ENCODE measurements at regions not wholly inside any gene's neighbourhood (a gene's known extent, or its start where the extent isn't known, plus 50 kb on each side); places are given as distances from the start of the nearest gene placed in this dataset.

- H3K27me3 ChIP-seq (ENCODE audit: low read length) = no peaks in the 10 kb centered on the region
- H3K79me2 ChIP-seq (ENCODE audit: low read length) = no peaks in the 10 kb centered on the region
- peaks cover 1% of the 10 kb centered on the region; the same call in 1 of the 2 replicates for H3K9me3 ChIP-seq (ENCODE audit: low read length)
- H3K27ac ChIP-seq (ENCODE audit: low read length) = no peak overlapping the region
- no peak overlapping the region for H2AFZ ChIP-seq (ENCODE audit: low read length)
- H4K20me1 ChIP-seq (ENCODE audit: insufficient read depth, low read depth, low read length) = no peaks in the 10 kb centered on the region
- no peak for DNase-seq
- no peaks in the 10 kb centered on the region for H3K9me2 ChIP-seq (replicated peaks; ENCODE audit: insufficient read depth, low read length)
- no peaks in the 10 kb centered on the region for H3K4me1 ChIP-seq (ENCODE audit: low read length)
- no peak overlapping the region for H3K9ac ChIP-seq (ENCODE audit: low read length)
- no peak overlapping the region for H3K4me2 ChIP-seq (ENCODE audit: low read depth, low read length, poor library complexity, severe bottlenecking)
- no peak overlapping the region for H3K4me3 ChIP-seq (ENCODE audit: low read length)
- no peaks in the 10 kb centered on the region for H3K36me3 ChIP-seq (ENCODE audit: insufficient read depth, low read length)
Measured at GRCh38 chr12:115404761-115405470, 720.9 kb upstream of the TBX3 start.

DNA sequence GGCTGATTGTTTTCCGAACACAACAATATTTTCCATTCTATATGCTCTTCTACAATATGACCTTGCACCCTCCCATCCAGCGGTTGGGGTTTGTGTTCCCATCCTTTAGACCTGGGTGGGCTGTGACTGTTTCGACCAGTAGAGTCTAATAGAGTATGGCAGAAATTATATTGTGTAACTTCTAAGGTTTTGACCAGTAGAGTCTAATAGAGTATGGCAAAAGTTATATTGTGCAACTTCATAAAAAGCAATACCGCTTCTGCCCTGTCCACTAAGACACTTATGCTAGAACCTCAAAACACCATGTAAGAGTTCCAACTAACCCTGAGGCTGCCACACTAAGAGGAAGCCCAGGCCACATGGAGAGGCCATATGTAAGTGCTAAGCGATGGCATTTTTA lies 719.7 kb upstream of the TBX3 start:
- no peak for DNase-seq
- no peak overlapping the region for H3K4me3 ChIP-seq (ENCODE audit: low read length)
- H4K20me1 ChIP-seq (ENCODE audit: insufficient read depth, low read depth, low read length) = no peaks in the 10 kb centered on the region

GRCh38 chr12:115403253-115403652 lies 719.3 kb upstream of the TBX3 start:
- Histone ChIP-seq H3K4me2 (ENCODE audit: low read depth, low read length, poor library complexity, severe bottlenecking) (no peak overlapping the region), H3K27me3 (ENCODE audit: low read length) (no peaks in the 10 kb centered on the region), H3K9ac (ENCODE audit: low read length) (no peak overlapping the region), H3K4me3 (ENCODE audit: low read length) (no peak overlapping the region), H3K9me2 (replicated peaks; ENCODE audit: insufficient read depth, low read length) (no peaks in the 10 kb centered on the region), H3K27ac (ENCODE audit: low read length) (no peak overlapping the region), H3K79me2 (ENCODE audit: low read length) (no peaks in the 10 kb centered on the region), H3K36me3 (ENCODE audit: insufficient read depth, low read length) (no peaks in the 10 kb centered on the region), H3K9me3 (ENCODE audit: low read length) (peaks cover 4% of the 10 kb centered on the region; the same call in 1 of the 2 replicates), H2AFZ (ENCODE audit: low read length) (no peak overlapping the region), H3K4me1 (ENCODE audit: low read length) (no peaks in the 10 kb centered on the region), H4K20me1 (ENCODE audit: insufficient read depth, low read depth, low read length) (no peaks in the 10 kb centered on the region)
- DNase-seq = no peak

More for the DNA sequence above, 719.7 kb upstream of the TBX3 start:
- no peaks in the 10 kb centered on the region for H3K27me3 ChIP-seq (ENCODE audit: low read length)
- peaks cover 4% of the 10 kb centered on the region; the same call in 1 of the 2 replicates for H3K9me3 ChIP-seq (ENCODE audit: low read length)
- no peaks in the 10 kb centered on the region for H3K9me2 ChIP-seq (replicated peaks; ENCODE audit: insufficient read depth, low read length)
- no peak overlapping the region for H2AFZ ChIP-seq (ENCODE audit: low read length)
- no peaks in the 10 kb centered on the region for H3K36me3 ChIP-seq (ENCODE audit: insufficient read depth, low read length)
- H3K4me1 ChIP-seq (ENCODE audit: low read length) = no peaks in the 10 kb centered on the region
- H3K4me2 ChIP-seq (ENCODE audit: low read depth, low read length, poor library complexity, severe bottlenecking) = no peak overlapping the region
- H3K79me2 ChIP-seq (ENCODE audit: low read length) = no peaks in the 10 kb centered on the region
- H3K9ac ChIP-seq (ENCODE audit: low read length) = no peak overlapping the region
- H3K27ac ChIP-seq (ENCODE audit: low read length) = no peak overlapping the region

DNA sequence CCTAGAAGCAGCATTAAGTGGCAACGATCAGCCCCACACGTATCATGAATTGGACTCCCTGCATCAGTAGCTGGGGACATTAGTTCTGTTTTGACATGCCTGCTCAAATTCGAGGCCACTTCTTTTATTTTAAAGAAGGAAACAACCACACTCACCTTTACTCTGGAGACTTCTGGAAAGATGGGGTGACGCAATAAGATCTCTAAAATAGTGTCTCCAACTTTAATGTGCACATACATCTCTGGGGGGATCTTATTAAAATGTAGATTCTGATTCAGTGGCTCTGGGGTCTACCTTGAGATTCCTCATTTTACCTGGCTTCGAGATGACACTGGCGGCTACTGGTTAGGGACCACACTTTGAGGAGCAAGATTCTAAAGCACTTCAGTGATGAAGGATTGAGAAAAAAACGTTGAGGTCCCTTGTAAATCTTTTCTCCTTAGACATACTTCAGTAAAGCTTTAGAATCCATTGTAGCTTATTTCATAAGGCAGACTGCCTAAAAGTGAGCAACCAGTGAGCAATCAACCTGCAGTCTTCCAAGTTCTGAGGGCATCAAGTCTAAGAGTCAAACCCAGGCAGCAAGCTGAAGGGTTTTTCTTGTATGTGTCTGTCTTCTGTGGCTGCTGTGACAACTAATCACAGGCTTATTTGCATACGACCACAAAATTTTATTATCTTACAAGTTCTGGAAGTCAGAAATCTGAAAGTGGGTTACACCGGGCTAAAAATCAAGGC lies 718.6 kb upstream of the TBX3 start:
- Histone ChIP-seq H3K4me1 (ENCODE audit: low read length) (no peaks in the 10 kb centered on the region), H3K9me2 (replicated peaks; ENCODE audit: insufficient read depth, low read length) (no peaks in the 10 kb centered on the region), H3K27me3 (ENCODE audit: low read length) (no peaks in the 10 kb centered on the region), H3K4me2 (ENCODE audit: low read depth, low read length, poor library complexity, severe bottlenecking) (no peak overlapping the region), H3K27ac (ENCODE audit: low read length) (no peak overlapping the region), H3K79me2 (ENCODE audit: low read length) (no peaks in the 10 kb centered on the region), H3K9me3 (ENCODE audit: low read length) (peaks cover 4% of the 10 kb centered on the region; the same call in 1 of the 2 replicates), H3K4me3 (ENCODE audit: low read length) (no peak overlapping the region), H3K9ac (ENCODE audit: low read length) (no peak overlapping the region), H3K36me3 (ENCODE audit: insufficient read depth, low read length) (no peaks in the 10 kb centered on the region), H4K20me1 (ENCODE audit: insufficient read depth, low read depth, low read length) (no peaks in the 10 kb centered on the region), H2AFZ (ENCODE audit: low read length) (no peak overlapping the region)
- no peak for DNase-seq

GRCh38 chr12:115401761-115402160 lies 717.8 kb upstream of the TBX3 start:
- no peak overlapping the region for H3K4me2 ChIP-seq (ENCODE audit: low read depth, low read length, poor library complexity, severe bottlenecking)
- peaks cover 4% of the 10 kb centered on the region; the same call in 1 of the 2 replicates for H3K9me3 ChIP-seq (ENCODE audit: low read length)
- H3K79me2 ChIP-seq (ENCODE audit: low read length) = no peaks in the 10 kb centered on the region
- H4K20me1 ChIP-seq (ENCODE audit: insufficient read depth, low read depth, low read length) = no peaks in the 10 kb centered on the region
- H2AFZ ChIP-seq (ENCODE audit: low read length) = no peak overlapping the region
- H3K9ac ChIP-seq (ENCODE audit: low read length) = no peak overlapping the region
- H3K27me3 ChIP-seq (ENCODE audit: low read length) = no peaks in the 10 kb centered on the region
- no peak for DNase-seq
- H3K9me2 ChIP-seq (replicated peaks; ENCODE audit: insufficient read depth, low read length) = no peaks in the 10 kb centered on the region
- H3K4me3 ChIP-seq (ENCODE audit: low read length) = no peak overlapping the region
- H3K4me1 ChIP-seq (ENCODE audit: low read length) = no peaks in the 10 kb centered on the region
- H3K36me3 ChIP-seq (ENCODE audit: insufficient read depth, low read length) = no peaks in the 10 kb centered on the region
- no peak overlapping the region for H3K27ac ChIP-seq (ENCODE audit: low read length)

DNA sequence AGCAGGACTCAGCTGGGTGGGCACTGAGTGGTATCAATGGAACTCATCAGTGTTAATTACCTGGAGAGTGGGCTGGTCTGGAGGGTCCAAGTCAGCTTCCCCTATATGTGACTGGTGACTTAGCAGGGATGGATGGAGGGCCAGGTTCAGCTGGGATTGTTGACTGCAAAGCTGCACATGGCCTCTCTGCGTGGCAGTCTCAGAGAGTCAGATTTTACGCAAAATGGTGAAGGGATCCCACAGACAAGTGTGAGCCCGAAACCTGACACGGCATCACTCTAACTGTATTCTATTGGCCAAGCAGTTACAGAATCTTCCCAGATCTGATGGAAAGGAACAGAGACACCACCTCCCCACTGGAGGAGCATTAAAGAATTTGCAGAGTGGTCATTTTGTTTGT lies 716.0 kb upstream of the TBX3 start:
- Histone ChIP-seq H3K9me3 (ENCODE audit: low read length) (peaks cover 10% of the 10 kb centered on the region), H2AFZ (ENCODE audit: low read length) (no peak overlapping the region), H3K4me1 (ENCODE audit: low read length) (no peaks in the 10 kb centered on the region), H3K27me3 (ENCODE audit: low read length) (no peaks in the 10 kb centered on the region), H3K9me2 (replicated peaks; ENCODE audit: insufficient read depth, low read length) (no peaks in the 10 kb centered on the region), H3K4me2 (ENCODE audit: low read depth, low read length, poor library complexity, severe bottlenecking) (no peak overlapping the region), H3K79me2 (ENCODE audit: low read length) (no peaks in the 10 kb centered on the region), H3K4me3 (ENCODE audit: low read length) (no peak overlapping the region), H3K9ac (ENCODE audit: low read length) (no peak overlapping the region), H3K36me3 (ENCODE audit: insufficient read depth, low read length) (no peaks in the 10 kb centered on the region), H4K20me1 (ENCODE audit: insufficient read depth, low read depth, low read length) (no peaks in the 10 kb centered on the region), H3K27ac (ENCODE audit: low read length) (no peak overlapping the region)
- no peak for DNase-seq

DNA sequence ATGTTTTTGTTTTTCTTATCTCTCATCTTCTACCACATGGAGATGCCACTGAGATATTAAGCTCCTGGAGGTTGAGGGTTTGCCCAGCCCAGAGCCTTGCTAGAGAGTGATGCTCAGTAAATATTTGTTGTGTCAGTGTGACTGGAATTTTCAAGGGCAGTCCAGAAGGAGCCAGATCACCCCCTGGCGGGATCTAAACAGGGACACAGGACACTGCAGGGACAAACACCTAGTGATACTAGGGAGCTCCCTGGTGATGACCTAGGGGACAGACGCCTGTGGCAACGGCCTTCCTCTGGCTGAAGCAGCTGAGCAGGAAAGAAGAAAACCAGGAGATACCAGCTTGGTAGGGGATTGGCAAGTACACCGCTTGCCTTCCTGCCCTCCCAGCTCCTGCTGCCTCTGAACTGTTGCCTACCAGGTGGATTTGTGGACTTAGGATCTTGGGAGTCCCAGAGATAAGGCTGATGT lies 714.4 kb upstream of the TBX3 start:
- peaks cover 10% of the 10 kb centered on the region for H3K9me3 ChIP-seq (ENCODE audit: low read length)
- H3K4me3 ChIP-seq (ENCODE audit: low read length) = no peak overlapping the region
- H3K4me2 ChIP-seq (ENCODE audit: low read depth, low read length, poor library complexity, severe bottlenecking) = no peak overlapping the region
- H4K20me1 ChIP-seq (ENCODE audit: insufficient read depth, low read depth, low read length) = no peaks in the 10 kb centered on the region
- no peaks in the 10 kb centered on the region for H3K79me2 ChIP-seq (ENCODE audit: low read length)
- H3K27me3 ChIP-seq (ENCODE audit: low read length) = no peaks in the 10 kb centered on the region
- no peak overlapping the region for H3K27ac ChIP-seq (ENCODE audit: low read length)
- DNase-seq = no peak
- H3K9me2 ChIP-seq (replicated peaks; ENCODE audit: insufficient read depth, low read length) = no peaks in the 10 kb centered on the region
- no peaks in the 10 kb centered on the region for H3K4me1 ChIP-seq (ENCODE audit: low read length)
- H3K36me3 ChIP-seq (ENCODE audit: insufficient read depth, low read length) = no peaks in the 10 kb centered on the region
- no peak overlapping the region for H3K9ac ChIP-seq (ENCODE audit: low read length)
- no peak overlapping the region for H2AFZ ChIP-seq (ENCODE audit: low read length)

- Histone ChIP-seq H3K27ac (ENCODE audit: low read length) (no peak overlapping the region), H3K9me3 (ENCODE audit: low read length) (peaks cover 10% of the 10 kb centered on the region), H3K9ac (ENCODE audit: low read length) (no peak overlapping the region), H3K79me2 (ENCODE audit: low read length) (no peaks in the 10 kb centered on the region), H3K27me3 (ENCODE audit: low read length) (no peaks in the 10 kb centered on the region), H3K4me2 (ENCODE audit: low read depth, low read length, poor library complexity, severe bottlenecking) (no peak overlapping the region), H3K9me2 (replicated peaks; ENCODE audit: insufficient read depth, low read length) (no peaks in the 10 kb centered on the region), H3K36me3 (ENCODE audit: insufficient read depth, low read length) (no peaks in the 10 kb centered on the region), H3K4me3 (ENCODE audit: low read length) (no peak overlapping the region), H2AFZ (ENCODE audit: low read length) (no peak overlapping the region), H3K4me1 (ENCODE audit: low read length) (no peaks in the 10 kb centered on the region), H4K20me1 (ENCODE audit: insufficient read depth, low read depth, low read length) (no peaks in the 10 kb centered on the region)
- DNase-seq = no peak
Measured at GRCh38 chr12:115396567-115396966, 712.6 kb upstream of the TBX3 start.

Data from Karpas-422 (cell line).